NCI-H748 (cell line): ENCODE measurements at regions not wholly inside any gene's neighbourhood (a gene's known extent, or its start where the extent isn't known, plus 50 kb on each side); places are given as distances from the start of the nearest gene placed in this dataset.
"Not testable (repeated sequence)": the region's sequence is repeated elsewhere in the genome, so short reads cannot be mapped to it uniquely, and the experiment has no call there.

Experiments used
- DNase-seq: peaks from one replicate; lab custom pipeline; 2025; ENCODE audit not compliant: unreplicated experiment; lab: John Stamatoyannopoulos, UW

DNA sequence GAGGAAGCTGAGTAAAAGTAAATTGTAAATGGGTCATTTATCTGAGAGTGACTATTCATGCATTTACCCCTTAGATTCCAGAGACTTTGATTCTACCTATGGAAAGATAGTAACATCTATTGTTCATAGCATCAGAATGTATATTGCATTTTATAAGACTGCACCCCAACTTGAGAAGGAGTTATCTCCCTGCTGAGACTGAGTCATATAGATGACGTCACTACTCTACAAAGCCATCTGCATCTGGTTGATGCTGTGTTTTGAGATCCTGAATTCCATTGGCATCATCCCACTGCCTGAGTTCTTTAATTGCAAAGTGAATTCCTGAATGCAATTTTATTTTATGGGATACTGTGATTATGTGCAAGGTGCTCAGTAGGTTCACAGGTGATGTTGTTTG, 444.0 kb upstream of the SLC35B3 start:
- no peak for DNase-seq

DNA sequence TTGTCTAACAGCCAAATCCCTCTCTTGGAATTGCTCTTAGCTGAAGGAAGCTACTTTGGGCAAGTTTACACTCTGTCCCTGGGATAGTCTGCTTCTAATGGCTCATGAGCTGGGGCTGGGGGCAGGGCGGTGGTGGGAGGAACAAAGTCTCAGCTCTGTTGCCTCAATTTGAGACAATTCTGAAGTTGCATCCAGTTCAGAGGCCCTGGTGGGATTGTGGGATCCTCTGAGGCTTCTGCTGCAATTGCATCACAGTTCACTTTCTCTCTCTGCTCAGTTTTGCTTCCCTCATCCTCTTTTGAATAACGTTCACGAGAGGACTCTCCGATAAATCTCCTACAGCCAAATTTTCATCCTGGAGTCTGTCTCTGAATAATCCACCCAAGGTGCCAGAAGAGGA, 440.6 kb upstream of the SLC35B3 start:
- DNase-seq, result no peak

DNA sequence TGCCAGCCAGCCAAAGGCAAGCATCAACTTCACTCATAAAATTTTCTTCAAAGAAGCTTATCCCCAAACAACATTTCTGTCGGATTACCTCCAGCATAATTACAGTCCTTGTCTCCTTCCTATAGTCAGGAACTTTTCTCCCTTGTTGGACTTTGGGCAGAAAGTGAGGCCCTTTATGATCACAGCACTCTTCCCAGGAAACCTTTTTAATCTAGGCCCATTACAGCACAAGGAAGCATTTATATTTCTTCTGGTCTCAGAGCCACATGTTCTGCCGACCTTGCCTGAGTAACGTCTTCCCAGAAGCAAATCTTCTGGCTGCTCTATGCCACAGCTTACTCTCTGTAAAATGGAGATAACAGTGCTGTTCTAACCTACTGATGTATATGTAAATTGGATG, 437.2 kb upstream of the SLC35B3 start:
- DNase-seq, result no peak

DNA sequence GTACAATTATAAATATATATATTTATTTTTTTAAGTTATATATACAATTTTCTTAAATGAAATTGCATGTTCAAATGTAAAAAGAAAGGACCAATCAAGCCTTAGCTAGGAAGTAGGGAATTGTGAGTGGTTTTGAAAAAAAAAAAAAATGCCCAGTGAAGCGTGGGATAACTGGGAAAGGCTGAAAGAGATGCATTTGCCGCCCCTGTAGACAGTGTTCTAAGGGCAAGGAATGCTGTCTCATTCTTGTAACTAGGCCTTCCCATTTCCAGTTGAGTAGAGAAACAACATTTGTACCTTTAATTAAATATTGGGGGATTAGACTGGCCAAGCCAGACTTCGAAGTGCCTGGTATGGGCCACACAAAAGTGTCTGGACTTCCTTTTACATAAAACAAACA, 430.1 kb upstream of the SLC35B3 start:
- DNase-seq, result no peak

DNA sequence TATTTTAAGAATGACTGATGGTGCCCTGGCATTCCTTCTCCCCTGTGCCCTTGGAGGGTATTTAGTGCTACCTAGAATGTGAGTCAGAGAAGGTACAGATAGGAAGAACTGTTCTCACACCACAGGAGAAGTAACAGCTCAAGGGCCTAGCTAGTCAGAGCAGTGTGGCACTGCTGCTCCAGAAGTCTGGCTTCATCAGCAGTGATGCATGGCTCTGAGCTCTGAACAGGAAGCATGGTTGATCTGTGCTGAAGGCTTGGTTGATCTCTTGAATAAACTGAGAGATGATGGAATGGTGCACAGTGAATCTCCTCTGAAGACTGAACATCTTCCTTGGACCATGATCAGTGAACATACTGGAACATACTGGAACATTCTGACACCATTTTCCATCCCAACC, 425.3 kb upstream of the SLC35B3 start:
- DNase-seq, result no peak

DNA sequence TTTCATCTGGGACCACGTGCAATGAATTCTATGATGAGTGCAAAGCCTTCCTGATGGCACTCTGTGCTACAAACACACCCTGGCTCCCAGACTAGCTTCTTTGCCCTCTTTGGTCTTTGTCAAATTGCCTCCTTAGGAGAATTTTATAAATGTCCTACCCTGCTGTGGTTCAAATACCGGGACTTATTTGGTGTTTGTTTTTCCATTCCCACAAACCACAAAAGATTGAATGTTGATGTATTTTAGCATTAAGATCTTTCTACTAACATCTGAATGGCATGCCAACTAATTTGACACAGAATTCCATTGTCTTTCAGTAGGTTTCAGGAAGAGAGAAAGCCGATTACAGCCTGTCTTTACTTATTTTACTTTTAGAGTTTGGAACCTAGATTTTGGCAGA, 424.2 kb upstream of the SLC35B3 start:
- DNase-seq, result no peak

DNA sequence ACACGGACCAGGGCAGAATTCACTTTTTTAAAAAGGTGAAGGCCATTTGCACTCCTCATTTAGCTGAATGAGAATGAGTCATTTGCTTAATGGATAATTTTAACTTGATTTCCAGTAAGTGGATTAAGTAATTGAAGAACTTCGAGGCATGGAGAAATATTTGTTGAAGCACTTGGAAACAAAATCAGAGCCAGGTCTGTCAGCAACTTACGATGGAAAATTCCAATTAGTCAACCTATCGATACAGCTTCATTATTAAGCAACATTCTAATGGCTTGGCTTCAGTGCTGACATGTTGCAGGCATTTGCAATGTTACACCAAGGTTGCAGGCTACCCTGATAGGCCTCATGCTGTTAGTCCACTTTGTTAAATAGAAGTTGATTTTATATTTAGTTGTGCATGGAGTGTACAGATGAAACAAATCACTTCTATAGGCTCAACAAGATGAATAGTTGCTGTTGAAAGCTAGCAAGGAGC, 423.5 kb upstream of the SLC35B3 start:
- DNase-seq, result no peak

DNA sequence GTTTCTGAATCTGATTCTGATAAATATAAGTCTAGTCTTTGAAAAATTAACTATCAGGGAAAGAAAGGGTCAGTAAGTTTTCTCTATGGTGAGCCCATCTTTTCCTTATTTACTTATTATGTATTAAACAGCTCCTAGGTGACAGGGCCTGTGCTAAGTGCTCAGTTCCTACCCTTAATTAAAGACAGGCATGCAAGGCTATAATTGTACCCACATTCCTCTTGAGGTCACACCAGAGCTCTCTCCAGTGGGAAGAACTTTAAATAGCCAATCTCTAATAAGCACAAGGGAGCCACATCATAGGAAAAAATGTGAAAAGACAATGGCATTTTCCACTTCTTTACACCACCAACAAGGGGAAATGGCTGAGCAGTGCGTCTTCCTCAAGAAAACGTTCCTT, 421.8 kb upstream of the SLC35B3 start:
- no peak for DNase-seq

DNA sequence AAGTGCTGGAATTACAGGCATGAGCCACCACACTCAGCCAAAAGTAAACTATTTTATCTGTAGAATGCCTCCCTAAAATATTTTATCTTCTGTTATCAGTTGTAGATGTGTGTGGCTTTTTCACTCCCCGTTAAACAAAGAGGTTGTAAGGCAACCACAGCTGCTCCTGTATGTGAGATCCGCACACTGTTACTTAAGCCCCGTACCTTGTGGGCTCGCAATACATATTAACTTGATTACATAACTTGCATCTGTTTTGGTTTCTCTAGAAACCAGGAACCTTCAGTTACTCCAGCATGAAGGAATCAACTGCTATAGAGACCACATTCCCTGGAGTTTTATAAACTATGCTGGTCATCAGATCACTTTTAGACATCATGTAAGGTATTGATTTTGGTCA, 420.1 kb upstream of the SLC35B3 start:
- no peak for DNase-seq

DNA sequence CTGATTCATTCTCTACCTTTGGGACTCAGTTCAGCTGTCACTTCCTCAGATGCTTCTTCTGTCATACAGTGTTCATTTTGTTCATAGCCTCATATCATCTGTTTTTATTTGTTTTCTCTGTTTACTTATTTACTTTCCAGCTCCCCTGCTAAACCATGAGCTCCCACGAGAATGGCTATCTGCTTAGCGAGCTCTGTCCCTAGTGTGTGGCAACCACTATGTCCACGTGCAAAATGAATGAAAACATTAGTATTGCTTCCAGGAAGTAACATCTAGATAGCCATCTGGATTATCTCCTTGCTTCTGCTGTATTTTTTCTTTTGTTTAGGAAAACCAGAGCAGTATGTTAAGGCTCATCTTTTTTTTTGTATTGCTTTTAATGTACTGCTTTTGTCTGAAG, 417.0 kb upstream of the SLC35B3 start:
- no peak for DNase-seq

DNA sequence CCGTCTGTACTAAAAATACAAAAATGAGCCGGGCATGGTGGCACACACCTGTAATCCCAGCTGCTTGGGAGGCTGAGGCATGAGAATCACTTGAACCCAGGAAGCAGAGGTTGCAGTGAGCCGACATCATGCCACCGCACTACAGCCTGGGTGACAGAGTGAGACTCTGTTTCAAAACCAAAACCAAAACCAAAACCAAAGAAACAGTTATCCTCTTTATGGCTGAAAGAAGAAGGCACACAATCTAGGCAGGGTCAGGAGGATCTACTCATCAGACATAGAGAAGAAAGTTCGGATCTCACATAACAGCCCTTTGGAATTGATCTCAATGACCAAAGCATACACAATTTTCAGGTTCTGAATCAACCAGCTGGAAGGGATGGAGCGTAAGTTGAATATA, 411.3 kb upstream of the SLC35B3 start:
- not testable (repeated sequence) for DNase-seq

DNA sequence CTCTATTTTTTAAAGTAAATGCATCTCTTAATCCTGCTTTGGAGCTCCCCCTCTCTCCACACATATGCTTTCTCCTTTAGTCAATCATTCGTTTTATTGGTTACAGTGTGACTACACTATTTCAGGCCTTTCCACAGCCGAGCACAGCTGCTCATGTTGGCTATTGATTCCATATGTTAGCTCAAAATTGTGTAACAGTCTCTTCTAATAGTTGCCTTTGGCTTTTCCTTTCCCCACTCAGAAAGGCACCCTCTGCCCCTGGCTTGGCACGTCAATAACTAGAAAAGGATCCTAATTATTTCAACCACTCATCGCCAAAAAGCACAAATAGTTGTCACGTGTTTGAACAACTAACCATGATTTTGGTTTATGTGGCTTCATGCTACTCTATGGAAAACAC, 410.3 kb upstream of the SLC35B3 start:
- DNase-seq, result no peak

DNA sequence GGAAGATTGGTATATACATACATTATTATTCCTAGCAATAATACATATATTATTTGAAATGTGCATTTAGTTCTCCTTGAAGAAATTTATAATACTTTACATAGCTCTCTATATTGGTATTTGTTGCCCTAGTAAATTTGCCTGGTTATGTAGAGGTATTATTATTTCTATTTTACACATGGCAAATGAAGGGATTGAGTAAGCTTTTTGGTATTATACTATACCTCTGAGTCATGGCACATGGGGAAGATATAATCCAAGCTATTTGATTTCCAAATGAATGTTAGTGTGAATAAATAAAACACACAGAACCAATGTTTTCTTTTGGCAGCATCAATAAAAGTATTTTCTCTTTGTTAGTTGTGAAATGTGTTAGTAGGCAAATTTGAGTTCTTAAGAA, 409.6 kb upstream of the SLC35B3 start:
- DNase-seq, result no peak

DNA sequence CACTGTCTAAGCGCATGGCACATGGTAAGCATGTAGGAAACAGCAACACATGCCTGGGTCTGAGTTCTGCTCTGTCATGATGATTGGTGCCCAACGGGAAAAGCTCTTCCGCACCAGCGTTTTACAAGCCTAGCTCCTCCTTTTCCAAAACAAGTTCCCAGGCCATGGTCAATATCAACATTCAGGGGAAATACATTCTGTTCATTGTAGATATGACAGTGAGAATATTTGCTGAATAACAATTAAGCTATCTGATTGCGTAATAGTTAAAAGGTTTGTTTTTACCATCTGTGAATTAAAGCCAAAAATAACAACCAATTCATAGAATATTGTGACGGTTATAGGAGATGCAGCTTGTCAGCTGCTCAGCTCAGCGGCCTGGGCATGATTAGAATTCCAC, 404.3 kb upstream of the SLC35B3 start:
- no peak for DNase-seq

DNA sequence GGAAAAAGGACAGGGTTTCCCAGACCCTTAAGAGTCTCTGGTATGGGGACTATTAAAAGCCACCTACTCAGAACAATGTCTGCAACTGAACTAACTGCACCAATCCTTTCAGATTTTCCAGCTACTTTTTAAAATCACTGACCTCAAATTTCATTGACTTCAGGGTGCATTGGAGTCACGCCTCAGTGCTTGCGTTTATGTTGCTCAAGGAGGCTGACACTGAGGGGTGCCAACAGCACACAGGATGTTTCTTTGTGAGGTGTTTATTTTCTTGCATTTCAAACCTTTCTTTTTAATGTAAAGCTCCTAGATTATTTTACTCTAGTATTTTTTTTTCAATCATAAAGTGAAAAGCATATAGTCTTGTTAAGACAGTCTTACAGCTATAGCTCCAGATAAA, 402.0 kb upstream of the SLC35B3 start:
- DNase-seq, result no peak

DNA sequence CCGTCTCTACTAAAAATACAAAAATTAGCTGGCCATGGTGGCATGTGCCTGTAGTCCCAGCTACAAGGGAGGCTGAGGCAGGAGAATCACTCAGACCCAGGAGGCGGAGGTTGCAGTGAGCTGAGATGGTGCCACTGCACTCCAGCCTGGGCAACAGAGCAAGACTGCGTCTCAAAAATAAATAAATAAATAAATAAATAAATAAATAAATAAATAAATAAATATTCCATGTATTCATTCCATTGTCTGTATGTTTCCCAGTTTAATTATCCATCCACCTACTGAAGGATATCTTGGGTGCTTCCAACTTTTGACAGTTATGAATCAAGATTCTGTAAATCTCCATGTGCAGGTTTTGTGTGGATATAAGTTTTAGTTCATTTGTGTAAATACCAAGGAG, 397.4 kb upstream of the SLC35B3 start:
- not testable (repeated sequence) for DNase-seq

DNA sequence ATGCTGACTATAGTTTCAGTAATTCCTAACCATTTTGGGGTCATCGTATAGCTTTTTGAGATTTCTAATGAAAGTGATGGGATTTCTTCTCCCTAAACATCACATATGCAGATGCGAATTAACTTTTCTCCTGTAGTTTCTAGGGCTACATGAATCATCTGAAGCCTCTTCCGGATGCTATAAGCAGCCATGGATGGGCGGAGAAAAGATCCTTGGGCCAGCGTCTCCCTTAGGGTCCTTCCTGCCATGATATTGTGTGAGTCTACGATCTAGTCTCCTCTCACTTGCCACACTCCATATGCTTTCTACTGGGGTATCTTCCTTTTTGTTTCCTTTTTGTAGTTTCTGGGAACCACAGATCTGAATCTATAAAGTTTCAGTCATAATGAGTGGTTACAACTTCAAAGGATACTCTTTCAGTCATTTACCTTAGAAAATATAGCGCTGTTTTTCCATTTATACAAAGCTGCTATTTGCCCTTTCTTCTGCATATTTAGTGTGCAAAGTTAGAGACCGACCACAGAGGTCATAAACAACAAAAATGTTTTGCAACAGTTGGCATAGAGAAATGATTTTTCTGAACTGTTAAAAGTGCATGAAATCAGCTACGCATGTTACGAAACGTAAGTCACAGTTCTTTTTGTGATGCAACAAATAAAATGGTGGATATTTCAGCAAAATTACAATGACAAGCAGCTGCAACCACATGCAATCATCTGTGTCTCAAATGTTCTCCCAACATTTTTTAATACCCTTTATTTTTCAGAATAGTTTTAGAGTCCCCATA, 396.2 kb upstream of the SLC35B3 start:
- DNase-seq, result no peak

DNA sequence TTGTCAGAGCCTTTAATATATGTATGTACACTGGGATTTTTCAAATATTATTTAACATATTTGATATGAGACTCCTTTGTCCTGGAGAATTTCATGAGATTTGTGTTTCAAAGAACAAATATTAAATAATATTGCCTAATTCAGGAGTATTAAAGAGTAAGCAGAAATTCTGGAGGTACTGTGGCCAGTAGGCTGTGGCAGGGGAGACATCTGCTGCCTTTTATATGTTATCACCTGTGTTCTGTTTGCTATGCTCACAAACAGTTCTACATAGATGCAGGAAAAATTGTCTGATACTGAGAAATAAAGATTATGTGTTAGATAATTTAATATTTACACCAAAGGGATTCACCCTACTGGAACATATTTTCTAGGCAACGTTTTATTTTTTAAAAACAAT, 395.4 kb upstream of the SLC35B3 start:
- DNase-seq, result no peak

DNA sequence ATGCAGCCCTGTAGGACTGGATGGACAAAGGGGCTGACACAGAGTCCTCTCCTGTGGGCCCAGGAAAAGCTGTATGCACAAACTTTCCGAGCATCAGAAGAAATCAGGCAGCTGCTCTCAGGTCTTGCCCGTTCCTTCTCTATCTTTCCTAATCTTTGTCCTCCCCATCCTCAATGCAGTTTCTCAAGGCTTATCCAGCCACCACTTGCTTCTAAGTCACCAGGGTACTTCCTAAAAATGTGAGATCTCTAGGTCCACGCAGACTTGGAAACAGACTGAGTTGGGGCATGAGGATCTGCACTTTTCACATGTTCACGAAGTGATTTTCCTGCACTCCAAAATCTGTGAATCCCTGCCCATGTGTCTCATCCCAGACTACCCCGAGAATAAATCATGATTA, 394.5 kb upstream of the SLC35B3 start:
- no peak for DNase-seq

DNA sequence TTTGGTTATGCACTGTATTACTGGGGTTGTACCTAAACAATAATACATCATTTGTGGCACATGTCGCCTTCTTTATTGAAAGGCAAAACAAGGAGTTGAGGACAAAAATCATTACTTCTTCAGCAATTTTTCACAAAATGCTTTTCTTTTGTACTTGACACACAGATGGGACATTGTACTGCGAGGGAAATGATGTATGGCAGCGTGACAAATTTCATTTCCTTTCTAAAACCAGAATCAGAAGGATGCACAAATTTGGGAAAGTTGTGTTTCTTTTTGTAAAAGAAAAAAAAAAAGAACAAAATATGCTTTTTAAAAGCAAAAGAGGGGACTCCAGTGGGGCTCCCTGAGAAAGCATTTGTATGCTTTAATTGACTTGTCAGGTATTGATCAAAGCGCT, 394.0 kb upstream of the SLC35B3 start:
- DNase-seq, result no peak

DNA sequence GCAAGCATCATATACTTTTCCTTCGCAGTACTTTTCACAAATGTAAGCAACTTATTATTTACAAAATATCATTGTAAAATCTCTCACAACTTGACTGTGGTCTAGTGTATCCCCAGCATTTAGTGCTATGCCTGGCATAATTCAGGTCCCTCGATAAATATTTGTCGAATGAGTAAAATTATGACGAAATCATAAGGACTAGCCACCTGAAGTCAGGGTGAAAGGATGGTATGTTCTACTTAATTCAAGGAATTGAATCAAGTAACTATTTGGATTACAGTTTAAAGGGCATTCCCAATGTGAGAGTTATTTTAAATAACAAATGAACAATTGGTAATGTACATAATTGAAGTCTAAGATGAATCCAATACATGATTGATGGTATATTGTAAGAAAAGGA, 393.0 kb upstream of the SLC35B3 start:
- DNase-seq, result no peak

DNA sequence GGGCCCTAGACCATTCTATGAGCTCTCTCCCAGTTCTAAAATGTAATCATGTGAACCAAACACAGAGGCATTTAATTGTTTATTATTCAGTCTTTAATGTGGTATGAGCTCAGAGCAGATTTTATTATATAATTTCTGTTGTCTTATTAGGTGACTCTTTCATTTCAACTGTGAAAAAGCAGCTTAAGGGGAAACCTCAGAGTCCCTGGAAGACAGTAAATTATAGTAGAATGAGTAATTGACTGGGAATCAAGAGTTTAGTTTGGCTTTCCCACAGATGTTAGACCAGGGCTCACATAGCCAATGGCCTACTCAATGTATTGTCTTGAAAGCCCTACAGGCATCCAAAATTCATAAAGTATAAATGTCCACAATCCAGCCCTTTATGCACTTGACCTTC, 390.4 kb upstream of the SLC35B3 start:
- no peak for DNase-seq

DNA sequence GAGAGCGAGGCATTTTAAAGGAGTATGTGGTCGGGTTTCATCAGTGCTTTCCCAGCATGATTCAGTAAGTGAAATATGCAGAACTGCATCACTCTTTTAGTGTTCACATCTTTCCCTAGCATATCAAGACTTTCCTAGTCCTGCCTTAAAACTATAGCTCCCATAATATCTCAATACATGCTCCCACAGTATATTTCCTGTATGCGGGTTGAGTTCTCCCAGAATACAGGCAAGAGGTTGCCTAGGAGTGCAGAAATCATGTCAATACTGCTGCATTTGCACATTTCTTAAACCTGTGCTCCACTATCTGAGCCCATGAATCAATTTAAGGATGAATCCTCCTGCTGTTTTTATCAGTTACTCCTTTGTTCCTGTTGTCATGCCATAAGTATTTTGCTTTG, 386.6 kb upstream of the SLC35B3 start:
- no peak for DNase-seq
